Muscle of leg (tissue), 3 donors: ENCODE measurements at regions not wholly inside any gene's neighbourhood (a gene's known extent, or its start where the extent isn't known, plus 50 kb on each side); places are given as distances from the start of the nearest gene placed in this dataset.

Experiments used
- DNase-seq: peaks from one replicate; pipeline ENCODE4 v3.0.0; 2013
- H3K27ac ChIP-seq: one replicate; pipeline ENCODE4 v1.5.1; 2013; ENCODE audit warnings: mild to moderate bottlenecking, low read length, control low read depth
- H3K27me3 ChIP-seq: one replicate; pipeline ENCODE4 v1.6.1; 2013; ENCODE audit warnings: low read length; ENCODE audit not compliant: control insufficient read depth, insufficient read depth
- H3K36me3 ChIP-seq: one replicate; pipeline ENCODE4 v1.6.1; 2013; ENCODE audit warnings: low read length; ENCODE audit not compliant: control insufficient read depth, insufficient read depth
- H3K4me1 ChIP-seq: one replicate; pipeline ENCODE4 v1.6.1; 2013; ENCODE audit warnings: low read length; ENCODE audit not compliant: control insufficient read depth, insufficient read depth
- H3K4me3 ChIP-seq: one replicate; pipeline ENCODE4 v1.5.1; 2013; ENCODE audit warnings: low read length, control low read depth
- H3K9me3 ChIP-seq: replicated peaks from 2 replicates; pipeline ENCODE4 v1.6.1; 2013; ENCODE audit warnings: low read depth, low read length; ENCODE audit not compliant: control insufficient read depth
- WGBS: methylation state at CpG from one replicate; pipeline ENCODE4 v1.1.5; 2013; ENCODE audit warnings: missing lambda C conversion rate; ENCODE audit not compliant: insufficient coverage; 5-methylcytosine and 5-hydroxymethylcytosine counted together

GRCh38 chr11:22974251-22974650 lies 114.0 kb upstream of the CCDC179 start:
- Histone ChIP-seq H3K27ac (no peak overlapping the region), H3K4me1 (no peaks in the 10 kb centered on the region), H3K4me3 (no peak overlapping the region), H3K9me3 (peaks cover 8% of the 10 kb centered on the region), H3K36me3 (no peaks in the 10 kb centered on the region), H3K27me3 (no peaks in the 10 kb centered on the region)
- no CpG with 5 or more reads among the region's 3 CpGs for WGBS
- DNase-seq, result no peak

GRCh38 chr11:22976146-22976545 lies 115.9 kb upstream of the CCDC179 start:
- H3K27ac ChIP-seq, result no peak overlapping the region
- H3K9me3 ChIP-seq, result peaks cover 8% of the 10 kb centered on the region
- DNase-seq, result no peak
- no peaks in the 10 kb centered on the region for H3K4me1 ChIP-seq
- no peak overlapping the region for H3K4me3 ChIP-seq
- H3K27me3 ChIP-seq, result no peaks in the 10 kb centered on the region
- WGBS, result 95% methylated on average over 2 of the region's 3 CpGs
- H3K36me3 ChIP-seq, result no peaks in the 10 kb centered on the region

GRCh38 chr11:22982903-22983302 lies 122.6 kb upstream of the CCDC179 start:
- Histone ChIP-seq H3K27ac (no peak overlapping the region), H3K4me1 (no peaks in the 10 kb centered on the region), H3K9me3 (peaks cover 4% of the 10 kb centered on the region), H3K4me3 (no peak overlapping the region), H3K36me3 (no peaks in the 10 kb centered on the region), H3K27me3 (no peaks in the 10 kb centered on the region)
- no CpG with 5 or more reads among the region's 4 CpGs for WGBS
- no peak for DNase-seq

GRCh38 chr11:22984045-22984444 lies 123.8 kb upstream of the CCDC179 start:
- no CpG with 5 or more reads among the region's 2 CpGs for WGBS
- peak; percentile 39 for DNase-seq
- H3K4me1 ChIP-seq, result no peaks in the 10 kb centered on the region
- no peaks in the 10 kb centered on the region for H3K36me3 ChIP-seq
- H3K9me3 ChIP-seq, result peaks cover 6% of the 10 kb centered on the region
- no peak overlapping the region for H3K4me3 ChIP-seq
- H3K27me3 ChIP-seq, result no peaks in the 10 kb centered on the region
- no peak overlapping the region for H3K27ac ChIP-seq

GRCh38 chr11:22989371-22989770 lies 129.1 kb upstream of the CCDC179 start:
- no peak overlapping the region for H3K4me3 ChIP-seq
- H3K4me1 ChIP-seq, result no peaks in the 10 kb centered on the region
- WGBS, result no CpG with 5 or more reads among the region's 1 CpG
- H3K9me3 ChIP-seq, result peaks cover 8% of the 10 kb centered on the region
- H3K36me3 ChIP-seq, result no peaks in the 10 kb centered on the region
- H3K27ac ChIP-seq, result no peak overlapping the region
- DNase-seq, result no peak
- H3K27me3 ChIP-seq, result no peaks in the 10 kb centered on the region

- Histone ChIP-seq H3K36me3 (no peaks in the 10 kb centered on the region), H3K27ac (no peak overlapping the region), H3K4me1 (no peaks in the 10 kb centered on the region), H3K4me3 (no peak overlapping the region), H3K27me3 (no peaks in the 10 kb centered on the region), H3K9me3 (peaks cover 10% of the 10 kb centered on the region)
- DNase-seq, result no peak
These were observed 130.9 kb upstream of the CCDC179 start for GRCh38 chr11:22991196-22991595.

GRCh38 chr11:23006730-23007129 lies 146.5 kb upstream of the CCDC179 start:
- Histone ChIP-seq H3K9me3 (peaks cover 15% of the 10 kb centered on the region), H3K4me1 (no peaks in the 10 kb centered on the region), H3K27me3 (no peaks in the 10 kb centered on the region), H3K36me3 (no peaks in the 10 kb centered on the region), H3K27ac (no peak overlapping the region), H3K4me3 (no peak overlapping the region)
- DNase-seq, result no peak
- no CpG with 5 or more reads among the region's 4 CpGs for WGBS

- H3K27ac ChIP-seq, result no peak overlapping the region
- no peaks in the 10 kb centered on the region for H3K9me3 ChIP-seq
- no peaks in the 10 kb centered on the region for H3K27me3 ChIP-seq
- H3K36me3 ChIP-seq, result no peaks in the 10 kb centered on the region
- H3K4me3 ChIP-seq, result no peak overlapping the region
- no peaks in the 10 kb centered on the region for H3K4me1 ChIP-seq
- DNase-seq, result no peak
These were observed 150.6 kb upstream of the CCDC179 start for GRCh38 chr11:23010790-23011335.

GRCh38 chr11:23012930-23013329 lies 152.7 kb upstream of the CCDC179 start:
- Histone ChIP-seq H3K27ac (no peak overlapping the region), H3K4me1 (no peaks in the 10 kb centered on the region), H3K36me3 (no peaks in the 10 kb centered on the region), H3K27me3 (no peaks in the 10 kb centered on the region), H3K4me3 (no peak overlapping the region), H3K9me3 (no peaks in the 10 kb centered on the region)
- no CpG with 5 or more reads among the region's 2 CpGs for WGBS
- DNase-seq, result no peak

GRCh38 chr11:23013509-23013908 lies 153.2 kb upstream of the CCDC179 start:
- H3K27me3 ChIP-seq, result no peaks in the 10 kb centered on the region
- H3K4me3 ChIP-seq, result no peak overlapping the region
- H3K36me3 ChIP-seq, result no peaks in the 10 kb centered on the region
- no CpG with 5 or more reads among the region's 5 CpGs for WGBS
- H3K27ac ChIP-seq, result no peak overlapping the region
- no peak for DNase-seq
- no peaks in the 10 kb centered on the region for H3K4me1 ChIP-seq
- no peaks in the 10 kb centered on the region for H3K9me3 ChIP-seq

- Histone ChIP-seq H3K4me1 (no peaks in the 10 kb centered on the region), H3K36me3 (no peaks in the 10 kb centered on the region), H3K27me3 (no peaks in the 10 kb centered on the region), H3K27ac (no peak overlapping the region), H3K9me3 (no peaks in the 10 kb centered on the region), H3K4me3 (no peak overlapping the region)
- WGBS, result 60% methylated on average over 1 of the region's 4 CpGs
- peak; percentile 18 for DNase-seq
These were observed 161.1 kb upstream of the CCDC179 start for GRCh38 chr11:23021287-23021863.
